Vagina (tissue), 2 donors: ENCODE measurements at regions not wholly inside any gene's neighbourhood (a gene's known extent, or its start where the extent isn't known, plus 50 kb on each side); places are given as distances from the start of the nearest gene placed in this dataset.

Experiments
- CTCF ChIP-seq, 3 experiments: fragments of 450-650 bp in 2 of 3; fragments of 200-600 bp in 1 of 3; sonication (generic) in 1 of 3; IDR thresholded peaks; one replicate each; pipeline ENCODE4 v1.5.1; 2017 to 2019; ENCODE audit warnings: antibody characterized with exemption in 3 of 3, mild to moderate bottlenecking in 2 of 3, moderate library complexity in 2 of 3
- POLR2A ChIP-seq, 2 donors: fragments of 450-650 bp; IDR thresholded peaks; one replicate each; pipeline ENCODE4 v1.6.1; 2017; ENCODE audit warnings: antibody characterized with exemption in 2 of 2, mild to moderate bottlenecking in 2 of 2, moderate library complexity in 2 of 2

GRCh38 chr5:168157141-168157540 lies 134.3 kb upstream of the WWC1 start:
- TF ChIP-seq CTCF (IDR thresholded peaks at IDR 0.05) (no peak), POLR2A (IDR thresholded peaks at IDR 0.05) (no peak)
